ENCODE measurements at regions not wholly inside any gene's neighbourhood (a gene's known extent, or its start where the extent isn't known, plus 50 kb on each side); places are given as distances from the start of the nearest gene placed in this dataset.

GRCh38 chr1:115432061-115432460 lies 94.0 kb upstream of the NGF start:
- no peak for DNase-seq
- peaks cover 0 to 8% of the 10 kb centered on the region in 2 experiments for H3K27me3 ChIP-seq (replicated peaks in 1 of 2; ENCODE audit: control insufficient read depth in 2 of 2, extremely low read depth in 1 of 2, insufficient read depth in 2 of 2, low read length in 1 of 2)
- H3K27ac ChIP-seq (ENCODE audit: low read length), result no peak overlapping the region
- ATAC-seq (replicated peaks in 1 of 4), result no peak
- H3K4me3 ChIP-seq (ENCODE audit: control insufficient read depth in 1 of 2, extremely low read depth in 1 of 2, low read length in 1 of 2), result no peak overlapping the region
- no peaks in the 10 kb centered on the region for H3K9me3 Mint-ChIP-seq
- no peak overlapping the region for H3K4me3 Mint-ChIP-seq
- no peaks in the 10 kb centered on the region for H3K36me3 Mint-ChIP-seq
- 59% methylated on average over 6 of the region's 6 CpGs for WGBS (ENCODE audit: insufficient coverage)
- ChIA-PET POLR2A (no interaction called here), CTCF (no interaction called here)
- H3K27me3 Mint-ChIP-seq, result peaks cover 2 to 10% of the 10 kb centered on the region in 2 donors
- H3K36me3 ChIP-seq (ENCODE audit: control insufficient read depth in 2 of 2, extremely low read depth in 1 of 2, insufficient read depth in 1 of 2, low read length in 1 of 2), result no peaks in the 10 kb centered on the region
- no peak overlapping the region for H3K27ac Mint-ChIP-seq
- H3K9me3 ChIP-seq, result no peaks in the 10 kb centered on the region
- H3K4me1 ChIP-seq (ENCODE audit: control insufficient read depth in 1 of 2, extremely low read depth in 1 of 2, insufficient read depth in 2 of 2, low read length in 2 of 2), result no peaks in the 10 kb centered on the region
- H3K4me1 Mint-ChIP-seq, result no peaks in the 10 kb centered on the region

GRCh38 chr1:115430441-115431158 lies 92.6 kb upstream of the NGF start:
- Histone ChIP-seq H3K4me3 (ENCODE audit: control insufficient read depth in 1 of 2, extremely low read depth in 1 of 2, low read length in 1 of 2) (no peak overlapping the region), H3K27me3 (replicated peaks in 1 of 2; ENCODE audit: control insufficient read depth in 2 of 2, extremely low read depth in 1 of 2, insufficient read depth in 2 of 2, low read length in 1 of 2) (peaks cover 0 to 10% of the 10 kb centered on the region in 2 experiments), H3K36me3 (ENCODE audit: control insufficient read depth in 2 of 2, extremely low read depth in 1 of 2, insufficient read depth in 1 of 2, low read length in 1 of 2) (no peaks in the 10 kb centered on the region), H3K9me3 (no peaks in the 10 kb centered on the region), H3K27ac (ENCODE audit: low read length) (no peak overlapping the region), H3K4me1 (ENCODE audit: control insufficient read depth in 1 of 2, extremely low read depth in 1 of 2, insufficient read depth in 2 of 2, low read length in 2 of 2) (no peaks in the 10 kb centered on the region)
- Mint-ChIP-seq H3K9me3 (no peaks in the 10 kb centered on the region), H3K27me3 (peaks cover 8 to 10% of the 10 kb centered on the region in 2 donors), H3K4me3 (no peak overlapping the region), H3K4me1 (no peaks in the 10 kb centered on the region), H3K27ac (no peak overlapping the region), H3K36me3 (no peaks in the 10 kb centered on the region)
- DNase-seq (no peak), ATAC-seq (replicated peaks in 1 of 4) (no peak)
- ChIA-PET CTCF (interaction anchor here in 1 of 2 donors (0.6 kb wide), 1 partner anchor 254 kb away, joined by 3 read pairs; no protein-coding TSS in a partner anchor), POLR2A (no interaction called here)
- 89% methylated on average over 4 of the region's 7 CpGs for WGBS (ENCODE audit: insufficient coverage)

- H3K4me1 Mint-ChIP-seq, result no peaks in the 10 kb centered on the region
- WGBS (ENCODE audit: insufficient coverage), result 69% methylated on average over 2 of the region's 2 CpGs
- no peak overlapping the region for H3K4me3 Mint-ChIP-seq
- no peaks in the 10 kb centered on the region for H3K9me3 Mint-ChIP-seq
- no peak overlapping the region for H3K27ac Mint-ChIP-seq
- Histone ChIP-seq H3K36me3 (ENCODE audit: control insufficient read depth in 2 of 2, extremely low read depth in 1 of 2, insufficient read depth in 1 of 2, low read length in 1 of 2) (no peaks in the 10 kb centered on the region), H3K9me3 (no peaks in the 10 kb centered on the region), H3K4me3 (ENCODE audit: control insufficient read depth in 1 of 2, extremely low read depth in 1 of 2, low read length in 1 of 2) (no peak overlapping the region), H3K4me1 (ENCODE audit: control insufficient read depth in 1 of 2, extremely low read depth in 1 of 2, insufficient read depth in 2 of 2, low read length in 2 of 2) (no peaks in the 10 kb centered on the region), H3K27ac (ENCODE audit: low read length) (no peak overlapping the region), H3K27me3 (replicated peaks in 1 of 2; ENCODE audit: control insufficient read depth in 2 of 2, extremely low read depth in 1 of 2, insufficient read depth in 2 of 2, low read length in 1 of 2) (peaks cover 0 to 8% of the 10 kb centered on the region in 2 experiments)
- DNase-seq, result no peak
- no peak for ATAC-seq (replicated peaks in 1 of 4)
- peaks cover 8 to 10% of the 10 kb centered on the region in 2 donors for H3K27me3 Mint-ChIP-seq
- ChIA-PET CTCF (interaction anchor here in 1 of 2 donors (0.6 kb wide), 1 partner anchor 254 kb away, joined by 3 read pairs; no protein-coding TSS in a partner anchor), POLR2A (no interaction called here)
- no peaks in the 10 kb centered on the region for H3K36me3 Mint-ChIP-seq
These were observed 91.8 kb upstream of the NGF start for GRCh38 chr1:115429884-115430283.

- POLR2A ChIA-PET, result no interaction called here
- H3K4me3 Mint-ChIP-seq, result no peak overlapping the region
- WGBS (ENCODE audit: insufficient coverage), result no CpG with 5 or more reads among the region's 2 CpGs
- H3K4me1 Mint-ChIP-seq, result no peaks in the 10 kb centered on the region
- no peaks in the 10 kb centered on the region for H3K9me3 Mint-ChIP-seq
- Histone ChIP-seq H3K4me3 (ENCODE audit: control insufficient read depth in 1 of 2, extremely low read depth in 1 of 2, low read length in 1 of 2) (no peak overlapping the region), H3K9me3 (no peaks in the 10 kb centered on the region), H3K27me3 (replicated peaks in 1 of 2; ENCODE audit: control insufficient read depth in 2 of 2, extremely low read depth in 1 of 2, insufficient read depth in 2 of 2, low read length in 1 of 2) (peaks cover 0 to 5% of the 10 kb centered on the region in 2 experiments), H3K36me3 (ENCODE audit: control insufficient read depth in 2 of 2, extremely low read depth in 1 of 2, insufficient read depth in 1 of 2, low read length in 1 of 2) (no peaks in the 10 kb centered on the region), H3K4me1 (ENCODE audit: control insufficient read depth in 1 of 2, extremely low read depth in 1 of 2, insufficient read depth in 2 of 2, low read length in 2 of 2) (no peaks in the 10 kb centered on the region), H3K27ac (ENCODE audit: low read length) (no peak overlapping the region)
- peaks cover 9 to 10% of the 10 kb centered on the region in 2 donors for H3K27me3 Mint-ChIP-seq
- no peak overlapping the region for H3K27ac Mint-ChIP-seq
- no peaks in the 10 kb centered on the region for H3K36me3 Mint-ChIP-seq
- no peak for DNase-seq
- CTCF ChIA-PET, result no interaction called here
- no peak for ATAC-seq (replicated peaks in 1 of 4)
These were observed 91.2 kb upstream of the NGF start for GRCh38 chr1:115429241-115429640.

GRCh38 chr1:115428676-115429075 lies 90.6 kb upstream of the NGF start:
- no peaks in the 10 kb centered on the region for H3K4me1 Mint-ChIP-seq
- Histone ChIP-seq H3K36me3 (ENCODE audit: control insufficient read depth in 2 of 2, extremely low read depth in 1 of 2, insufficient read depth in 1 of 2, low read length in 1 of 2) (no peaks in the 10 kb centered on the region), H3K27ac (ENCODE audit: low read length) (no peak overlapping the region), H3K27me3 (replicated peaks in 1 of 2; ENCODE audit: control insufficient read depth in 2 of 2, extremely low read depth in 1 of 2, insufficient read depth in 2 of 2, low read length in 1 of 2) (peaks cover 0 to 5% of the 10 kb centered on the region in 2 experiments), H3K4me3 (ENCODE audit: control insufficient read depth in 1 of 2, extremely low read depth in 1 of 2, low read length in 1 of 2) (no peak overlapping the region), H3K4me1 (ENCODE audit: control insufficient read depth in 1 of 2, extremely low read depth in 1 of 2, insufficient read depth in 2 of 2, low read length in 2 of 2) (no peaks in the 10 kb centered on the region), H3K9me3 (no peaks in the 10 kb centered on the region)
- ChIA-PET POLR2A (interaction anchor here in 1 of 2 donors (0.6 kb wide), 1 partner anchor 207 kb away, joined by 3 read pairs; no protein-coding TSS in a partner anchor), CTCF (no interaction called here)
- WGBS (ENCODE audit: insufficient coverage), result no CpG with 5 or more reads among the region's 1 CpG
- H3K27ac Mint-ChIP-seq, result no peak overlapping the region
- ATAC-seq (replicated peaks in 1 of 4), result no peak
- H3K4me3 Mint-ChIP-seq, result no peak overlapping the region
- H3K27me3 Mint-ChIP-seq, result peaks cover 10 to 15% of the 10 kb centered on the region in 2 donors
- no peak for DNase-seq
- H3K36me3 Mint-ChIP-seq, result no peaks in the 10 kb centered on the region
- no peaks in the 10 kb centered on the region for H3K9me3 Mint-ChIP-seq

GRCh38 chr1:115428256-115428655 lies 90.2 kb upstream of the NGF start:
- POLR2A ChIA-PET, result interaction anchor here in 1 of 2 donors (0.6 kb wide), 1 partner anchor 206 kb away, joined by 3 read pairs; no protein-coding TSS in a partner anchor
- ATAC-seq (replicated peaks in 1 of 4), result no peak

More at GRCh38 chr1:115428256-115428655, 90.2 kb upstream of the NGF start:
- Histone ChIP-seq H3K27ac (ENCODE audit: low read length) (no peak overlapping the region), H3K9me3 (no peaks in the 10 kb centered on the region), H3K36me3 (ENCODE audit: control insufficient read depth in 2 of 2, extremely low read depth in 1 of 2, insufficient read depth in 1 of 2, low read length in 1 of 2) (no peaks in the 10 kb centered on the region), H3K4me3 (ENCODE audit: control insufficient read depth in 1 of 2, extremely low read depth in 1 of 2, low read length in 1 of 2) (no peak overlapping the region), H3K27me3 (replicated peaks in 1 of 2; ENCODE audit: control insufficient read depth in 2 of 2, extremely low read depth in 1 of 2, insufficient read depth in 2 of 2, low read length in 1 of 2) (peaks cover 0 to 5% of the 10 kb centered on the region in 2 experiments), H3K4me1 (ENCODE audit: control insufficient read depth in 1 of 2, extremely low read depth in 1 of 2, insufficient read depth in 2 of 2, low read length in 2 of 2) (no peaks in the 10 kb centered on the region)
- no peaks in the 10 kb centered on the region for H3K36me3 Mint-ChIP-seq
- H3K9me3 Mint-ChIP-seq, result no peaks in the 10 kb centered on the region
- no CpG with 5 or more reads among the region's 2 CpGs for WGBS (ENCODE audit: insufficient coverage)
- no peak for DNase-seq
- H3K27ac Mint-ChIP-seq, result no peak overlapping the region
- H3K4me3 Mint-ChIP-seq, result no peak overlapping the region
- CTCF ChIA-PET, result no interaction called here
- peaks cover 10 to 16% of the 10 kb centered on the region in 2 donors for H3K27me3 Mint-ChIP-seq
- H3K4me1 Mint-ChIP-seq, result no peaks in the 10 kb centered on the region
